Upper lobe of left lung (tissue), 4 donors: ENCODE measurements at regions not wholly inside any gene's neighbourhood (a gene's known extent, or its start where the extent isn't known, plus 50 kb on each side); places are given as distances from the start of the nearest gene placed in this dataset.

Experiments used
- CTCF ChIP-seq, 6 experiments: fragments of 450-650 bp in 4 of 6; fragments of 200-600 bp in 2 of 6; sonication (generic) in 2 of 6; IDR thresholded peaks; one replicate each; pipeline ENCODE4 v1.5.1; 2016 to 2019; ENCODE audit warnings: antibody characterized with exemption in 6 of 6
- EP300 ChIP-seq, 4 donors: sonication (generic); formaldehyde crosslinking; IDR thresholded peaks; one replicate each; pipeline ENCODE4 v1.5.1; 2017; ENCODE audit warnings: antibody characterized with exemption in 4 of 4, control low read depth in 2 of 4
- POLR2A ChIP-seq, 4 donors: fragments of 450-650 bp; IDR thresholded peaks; one replicate each; pipeline ENCODE4 v1.5.1; 2016 to 2017; ENCODE audit warnings: antibody characterized with exemption in 4 of 4, mild to moderate bottlenecking in 2 of 4
- POLR2AphosphoS5 ChIP-seq, 2 donors: sonication (generic); formaldehyde crosslinking; IDR thresholded peaks; one replicate each; pipeline ENCODE4 v1.5.1; 2017; ENCODE audit warnings: antibody characterized with exemption in 2 of 2

- TF ChIP-seq CTCF (IDR thresholded peaks at IDR 0.05) (no peak), POLR2A (IDR thresholded peaks at IDR 0.05) (no peak), POLR2AphosphoS5 (IDR thresholded peaks at IDR 0.05) (no peak), EP300 (IDR thresholded peaks at IDR 0.05) (no peak)
These were observed 390.6 kb upstream of the ZFP42 start for GRCh38 chr4:187604984-187605383.
